Cardiac muscle cell (in vitro differentiated cells and primary cell): ENCODE measurements at regions not wholly inside any gene's neighbourhood (a gene's known extent, or its start where the extent isn't known, plus 50 kb on each side); places are given as distances from the start of the nearest gene placed in this dataset.
"Not testable (repeated sequence)": the region's sequence is repeated elsewhere in the genome, so short reads cannot be mapped to it uniquely, and the experiment has no call there.

Experiments used
- DNase-seq, 2 donors: peaks; one replicate each; pipeline versions ENCODE4 v3.0.0 to v3.0.0-alpha.2; 2010 to 2017; ENCODE audit warnings: low read depth in 1 of 2, low spot score in 1 of 2
- H3K27ac ChIP-seq: fragments of 200-600 bp; sonication (generic); 2 replicates; pipeline ENCODE4 v1.5.1; 2016
- H3K27me3 ChIP-seq: fragments of 200-600 bp; sonication (generic); 2 replicates; pipeline ENCODE4 v1.6.0; 2016; ENCODE audit warnings: control low read depth
- H3K36me3 ChIP-seq: fragments of 200-600 bp; sonication (generic); 2 replicates; pipeline ENCODE4 v1.5.1; 2016; ENCODE audit warnings: control low read depth
- H3K4me1 ChIP-seq: fragments of 200-600 bp; sonication (generic); 2 replicates; pipeline ENCODE4 v1.8.1; 2017; ENCODE audit warnings: low read depth, mild to moderate bottlenecking, mixed run types
- H3K4me3 ChIP-seq: fragments of 200-600 bp; sonication (generic); 2 replicates; pipeline ENCODE4 v1.5.1; 2016; ENCODE audit warnings: mild to moderate bottlenecking
- H3K9me3 ChIP-seq: fragments of 200-600 bp; sonication (generic); 2 replicates; pipeline ENCODE4 v1.5.1; 2017; ENCODE audit warnings: low read depth, mild to moderate bottlenecking, control low read depth

DNA sequence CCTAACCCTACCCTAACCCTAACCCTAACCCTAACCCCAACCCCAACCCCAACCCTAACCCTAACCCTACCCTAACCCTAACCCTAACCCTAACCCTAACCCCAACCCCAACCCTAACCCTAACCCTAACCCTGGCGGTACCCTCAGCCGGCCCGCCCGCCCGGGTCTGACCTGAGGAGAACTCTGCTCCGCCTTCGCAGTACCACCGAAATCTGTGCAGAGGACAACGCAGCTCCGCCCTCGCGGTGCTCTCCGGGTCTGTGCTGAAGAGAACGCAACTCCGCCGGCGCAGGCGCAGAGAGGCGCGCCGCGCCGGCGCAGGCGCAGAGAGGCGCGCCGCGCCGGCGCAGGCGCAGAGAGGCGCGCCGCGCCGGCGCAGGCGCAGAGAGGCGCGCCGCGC is 56.1 kb upstream of the IQSEC3 start:
- H3K36me3 ChIP-seq: not testable (repeated sequence)

DNA sequence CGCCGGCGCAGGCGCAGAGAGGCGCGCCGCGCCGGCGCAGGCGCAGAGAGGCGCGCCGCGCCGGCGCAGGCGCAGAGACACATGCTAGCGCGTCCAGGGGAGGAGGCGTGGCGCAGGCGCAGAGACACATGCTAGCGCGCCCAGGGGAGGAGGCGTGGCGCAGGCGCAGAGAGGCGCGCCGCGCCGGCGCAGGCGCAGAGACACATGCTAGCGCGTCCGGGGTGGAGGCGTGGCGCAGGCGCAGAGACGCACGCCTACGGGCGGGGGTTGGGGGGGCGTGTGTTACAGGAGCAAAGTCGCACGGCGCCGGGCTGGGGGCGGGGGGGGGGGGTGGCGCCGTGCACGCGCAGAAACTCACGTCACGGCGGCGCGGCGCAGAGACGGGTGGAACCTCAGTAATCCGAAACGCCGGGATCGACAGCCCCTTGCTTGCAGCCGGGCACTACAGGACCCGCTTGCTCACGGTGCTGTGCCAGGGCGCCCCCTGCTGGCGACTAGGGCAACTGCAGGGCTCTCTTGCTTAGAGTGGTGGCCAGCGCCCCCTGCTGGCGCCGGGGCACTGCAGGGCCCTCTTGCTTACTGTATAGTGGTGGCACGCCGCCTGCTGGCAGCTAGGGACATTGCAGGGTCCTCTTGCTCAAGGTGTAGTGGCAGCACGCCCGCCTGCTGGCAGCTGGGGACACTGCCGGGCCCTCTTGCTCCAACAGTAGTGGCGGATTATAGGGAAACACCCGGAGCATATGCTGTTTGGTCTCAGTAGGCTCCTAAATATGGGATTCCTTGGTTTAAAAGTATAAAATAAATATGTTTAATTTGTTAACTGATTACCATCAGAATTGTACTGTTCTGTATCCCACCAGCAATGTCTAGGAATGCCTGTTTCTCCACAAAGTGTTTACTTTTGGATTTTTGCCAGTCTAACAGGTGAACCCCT is 55.4 kb upstream of the IQSEC3 start:
- not testable (repeated sequence) for H3K27ac ChIP-seq, H3K4me1 ChIP-seq, H3K9me3 ChIP-seq, H3K36me3 ChIP-seq, H3K27me3 ChIP-seq, H3K4me3 ChIP-seq, DNase-seq

More for the DNA sequence above, 56.1 kb upstream of the IQSEC3 start:
- H3K9me3 ChIP-seq, H3K27ac ChIP-seq, H3K27me3 ChIP-seq, H3K4me3 ChIP-seq, DNase-seq, H3K4me1 ChIP-seq: not testable (repeated sequence)

DNA sequence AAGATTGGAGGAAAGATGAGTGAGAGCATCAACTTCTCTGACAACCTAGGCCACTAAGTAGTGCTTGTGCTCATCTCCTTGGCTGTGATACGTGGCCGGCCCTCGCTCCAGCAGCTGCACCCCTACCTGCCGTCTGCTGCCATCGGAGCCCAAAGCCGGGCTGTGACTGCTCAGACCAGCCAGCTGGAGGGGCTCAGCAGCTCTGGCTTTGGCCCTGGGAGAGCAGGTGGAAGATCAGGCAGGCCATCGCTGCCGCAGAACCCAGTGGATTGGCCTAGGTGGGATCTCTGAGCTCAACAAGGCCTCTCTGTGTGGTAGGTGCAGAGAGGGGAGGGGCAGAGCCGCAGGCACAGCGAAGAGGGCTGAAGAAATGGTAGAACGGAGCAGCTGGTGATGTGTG is 54.3 kb upstream of the IQSEC3 start:
- H3K27ac ChIP-seq, H3K9me3 ChIP-seq, H3K4me1 ChIP-seq, DNase-seq, H3K27me3 ChIP-seq, H3K36me3 ChIP-seq, H3K4me3 ChIP-seq: not testable (repeated sequence)

DNA sequence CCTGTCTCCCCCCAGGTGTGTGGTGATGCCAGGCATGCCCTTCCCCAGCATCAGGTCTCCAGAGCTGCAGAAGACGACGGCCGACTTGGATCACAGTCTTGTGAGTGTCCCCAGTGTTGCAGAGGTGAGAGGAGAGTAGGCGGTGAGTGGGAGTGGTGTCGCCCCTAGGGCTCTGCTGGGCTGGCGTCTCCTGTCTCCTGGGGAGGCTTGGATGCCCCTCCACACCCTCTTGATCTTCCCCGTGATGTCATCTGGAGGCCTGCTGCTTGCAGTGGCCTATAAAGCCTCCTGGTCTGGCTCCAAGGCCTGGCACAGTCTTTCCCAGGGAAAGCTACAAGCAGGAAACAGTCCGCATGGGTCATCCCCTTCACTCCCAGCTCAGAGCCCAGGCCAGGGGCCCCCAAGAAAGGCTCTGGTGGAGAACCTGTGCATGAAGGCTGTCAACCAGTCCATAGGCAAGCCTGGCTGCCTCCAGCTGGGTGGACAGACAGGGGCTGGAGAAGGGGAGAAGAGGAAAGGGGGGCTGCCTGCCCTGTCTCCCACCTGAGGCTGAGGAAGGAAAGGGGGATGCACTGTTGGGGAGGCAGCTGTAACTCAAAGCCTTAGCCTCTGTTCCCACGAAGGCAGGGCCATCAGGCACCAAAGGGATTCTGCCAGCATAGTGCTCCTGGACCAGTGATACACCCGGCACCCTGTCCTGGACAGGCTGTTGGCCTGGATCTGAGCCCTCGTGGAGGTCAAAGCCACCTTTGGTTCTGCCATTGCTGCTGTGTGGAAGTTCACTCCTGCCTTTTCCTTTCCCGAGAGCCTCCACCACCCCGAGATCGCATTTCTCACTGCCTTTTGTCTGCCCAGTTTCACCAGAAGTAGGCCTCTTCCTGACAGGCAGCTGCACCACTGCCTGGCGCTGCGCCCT is 53.6 kb upstream of the IQSEC3 start:
- not testable (repeated sequence) for H3K36me3 ChIP-seq, H3K4me1 ChIP-seq, H3K9me3 ChIP-seq, H3K27me3 ChIP-seq, H3K4me3 ChIP-seq, DNase-seq, H3K27ac ChIP-seq

DNA sequence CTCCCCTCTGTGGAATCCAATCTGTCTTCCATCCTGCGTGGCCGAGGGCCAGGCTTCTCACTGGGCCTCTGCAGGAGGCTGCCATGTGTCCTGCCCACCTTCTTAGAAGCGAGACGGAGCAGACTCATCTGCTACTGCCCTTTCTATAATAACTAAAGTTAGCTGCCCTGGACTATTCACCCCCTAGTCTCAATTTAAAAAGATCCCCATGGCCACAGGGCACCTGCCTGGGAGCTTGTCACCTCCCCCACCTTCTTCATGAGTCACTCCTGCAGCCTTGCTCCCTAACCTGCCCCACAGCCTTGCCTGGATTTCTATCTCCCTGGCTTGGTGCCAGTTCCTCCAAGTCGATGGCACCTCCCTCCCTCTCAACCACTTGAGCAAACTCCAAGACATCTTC is 52.7 kb upstream of the IQSEC3 start:
- not testable (repeated sequence) for H3K4me1 ChIP-seq, H3K27me3 ChIP-seq

DNA sequence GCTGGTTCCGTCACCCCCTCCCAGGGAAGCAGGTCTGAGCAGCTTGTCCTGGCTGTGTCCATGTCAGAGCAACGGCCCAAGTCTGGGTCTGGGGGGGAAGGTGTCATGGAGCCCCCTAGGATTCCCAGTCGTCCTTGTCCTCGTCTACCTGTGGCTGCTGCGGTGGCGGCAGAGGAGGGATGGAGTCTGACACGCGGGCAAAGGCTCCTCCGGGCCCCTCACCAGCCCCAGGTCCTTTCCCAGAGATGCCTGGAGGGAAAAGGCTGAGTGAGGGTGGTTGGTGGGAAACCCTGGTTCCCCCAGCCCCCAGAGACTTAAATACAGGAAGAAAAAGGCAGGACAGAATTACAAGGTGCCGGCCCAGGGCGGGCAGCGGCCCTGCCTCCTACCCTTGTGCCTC is 51.9 kb upstream of the IQSEC3 start:
- not testable (repeated sequence) for H3K27me3 ChIP-seq, H3K4me3 ChIP-seq, H3K27ac ChIP-seq, H3K9me3 ChIP-seq, DNase-seq, H3K36me3 ChIP-seq, H3K4me1 ChIP-seq

More for the DNA sequence above, 52.7 kb upstream of the IQSEC3 start:
- DNase-seq: peak in 1 of 2 donors; percentile 13
- not testable (repeated sequence) for H3K4me3 ChIP-seq, H3K9me3 ChIP-seq, H3K27ac ChIP-seq, H3K36me3 ChIP-seq

DNA sequence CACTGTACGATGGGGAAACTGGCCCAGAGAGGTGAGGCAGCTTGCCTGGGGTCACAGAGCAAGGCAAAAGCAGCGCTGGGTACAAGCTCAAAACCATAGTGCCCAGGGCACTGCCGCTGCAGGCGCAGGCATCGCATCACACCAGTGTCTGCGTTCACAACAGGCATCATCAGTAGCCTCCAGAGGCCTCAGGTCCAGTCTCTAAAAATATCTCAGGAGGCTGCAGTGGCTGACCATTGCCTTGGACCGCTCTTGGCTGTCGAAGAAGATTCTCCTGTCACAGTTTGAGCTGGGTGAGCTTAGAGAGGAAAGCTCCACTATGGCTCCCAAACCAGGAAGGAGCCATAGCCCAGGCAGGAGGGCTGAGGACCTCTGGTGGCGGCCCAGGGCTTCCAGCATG is 51.2 kb upstream of the IQSEC3 start:
- DNase-seq: not testable (repeated sequence)

DNA sequence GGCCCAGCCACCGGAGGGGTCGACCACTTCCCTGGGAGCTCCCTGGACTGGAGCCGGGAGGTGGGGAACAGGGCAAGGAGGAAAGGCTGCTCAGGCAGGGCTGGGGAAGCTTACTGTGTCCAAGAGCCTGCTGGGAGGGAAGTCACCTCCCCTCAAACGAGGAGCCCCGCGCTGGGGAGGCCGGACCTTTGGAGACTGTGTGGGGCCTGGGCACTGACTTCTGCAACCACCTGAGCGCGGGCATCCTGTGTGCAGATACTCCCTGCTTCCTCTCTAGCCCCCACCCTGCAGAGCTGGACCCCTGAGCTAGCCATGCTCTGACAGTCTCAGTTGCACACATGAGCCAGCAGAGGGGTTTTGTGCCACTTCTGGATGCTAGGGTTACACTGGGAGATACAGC is 50.5 kb upstream of the IQSEC3 start:
- not testable (repeated sequence) for DNase-seq, H3K4me1 ChIP-seq, H3K27ac ChIP-seq, H3K36me3 ChIP-seq, H3K9me3 ChIP-seq, H3K27me3 ChIP-seq, H3K4me3 ChIP-seq

More for the DNA sequence above, 51.2 kb upstream of the IQSEC3 start:
- H3K27ac ChIP-seq, H3K4me3 ChIP-seq, H3K36me3 ChIP-seq, H3K27me3 ChIP-seq, H3K4me1 ChIP-seq, H3K9me3 ChIP-seq: not testable (repeated sequence)

DNA sequence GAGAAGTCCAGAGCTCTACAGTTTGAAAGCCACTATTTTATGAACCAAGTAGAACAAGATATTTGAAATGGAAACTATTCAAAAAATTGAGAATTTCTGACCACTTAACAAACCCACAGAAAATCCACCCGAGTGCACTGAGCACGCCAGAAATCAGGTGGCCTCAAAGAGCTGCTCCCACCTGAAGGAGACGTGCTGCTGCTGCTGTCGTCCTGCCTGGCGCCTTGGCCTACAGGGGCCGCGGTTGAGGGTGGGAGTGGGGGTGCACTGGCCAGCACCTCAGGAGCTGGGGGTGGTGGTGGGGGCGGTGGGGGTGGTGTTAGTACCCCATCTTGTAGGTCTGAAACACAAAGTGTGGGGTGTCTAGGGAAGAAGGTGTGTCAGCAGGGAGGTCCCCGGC is 50.0 kb upstream of the IQSEC3 start:
- H3K4me1 ChIP-seq, H3K4me3 ChIP-seq, H3K27ac ChIP-seq, H3K9me3 ChIP-seq, H3K27me3 ChIP-seq, H3K36me3 ChIP-seq, DNase-seq: not testable (repeated sequence)
